Subcutaneous abdominal adipose tissue (tissue), 5 donors: ENCODE measurements at regions not wholly inside any gene's neighbourhood (a gene's known extent, or its start where the extent isn't known, plus 50 kb on each side); places are given as distances from the start of the nearest gene placed in this dataset.
A peak's percentile ranks its signal among the peaks of the same experiment; 100 is the strongest.

Experiments
- H3K27ac ChIP-seq: one replicate; pipeline ENCODE4 v1.7.0; 2013; ENCODE audit warnings: low read depth, mild to moderate bottlenecking, inconsistent platforms, low read length, moderate library complexity
- H3K27me3 ChIP-seq, 5 donors: one replicate each; pipeline ENCODE4 v1.7.0; 2013; ENCODE audit warnings: low read length in 5 of 5, inconsistent platforms in 1 of 5; ENCODE audit not compliant: control insufficient read depth in 5 of 5, insufficient read depth in 4 of 5
- H3K36me3 ChIP-seq, 5 donors: one replicate each; pipeline ENCODE4 v1.7.0; 2013; ENCODE audit warnings: low read length in 5 of 5; ENCODE audit not compliant: control insufficient read depth in 5 of 5, insufficient read depth in 5 of 5
- H3K4me1 ChIP-seq, 5 donors: one replicate each; pipeline ENCODE4 v1.7.0; 2013; ENCODE audit warnings: low read length in 5 of 5, mild to moderate bottlenecking in 3 of 5, moderate library complexity in 1 of 5; ENCODE audit not compliant: control insufficient read depth in 5 of 5, insufficient read depth in 5 of 5
- H3K4me3 ChIP-seq, 5 donors: one replicate each; pipeline ENCODE4 v1.7.0; 2013; ENCODE audit warnings: low read length in 5 of 5, low read depth in 1 of 5
- H3K9ac ChIP-seq, 5 donors: one replicate each; pipeline ENCODE4 v1.7.0; 2013; ENCODE audit warnings: low read length in 5 of 5, mild to moderate bottlenecking in 4 of 5, moderate library complexity in 3 of 5
- H3K9me3 ChIP-seq, 5 donors: one replicate each; pipeline ENCODE4 v1.7.0; 2013; ENCODE audit warnings: low read length in 5 of 5; ENCODE audit not compliant: control insufficient read depth in 5 of 5
- donor health status: healthy.
- donor health status: healthy.
- donor health status: healthy.
- donor health status: healthy.
- donor health status: healthy.

- Histone ChIP-seq H3K27ac (no peak overlapping the region), H3K4me1 (no peaks in the 10 kb centered on the region), H3K27me3 (no peaks in the 10 kb centered on the region), H3K4me3 (no peak overlapping the region), H3K36me3 (no peaks in the 10 kb centered on the region), H3K9me3 (no peaks in the 10 kb centered on the region), H3K9ac (no peak overlapping the region)
Measured at GRCh38 chr1:70656361-70656760, 245.3 kb downstream of the CTH start.

DNA sequence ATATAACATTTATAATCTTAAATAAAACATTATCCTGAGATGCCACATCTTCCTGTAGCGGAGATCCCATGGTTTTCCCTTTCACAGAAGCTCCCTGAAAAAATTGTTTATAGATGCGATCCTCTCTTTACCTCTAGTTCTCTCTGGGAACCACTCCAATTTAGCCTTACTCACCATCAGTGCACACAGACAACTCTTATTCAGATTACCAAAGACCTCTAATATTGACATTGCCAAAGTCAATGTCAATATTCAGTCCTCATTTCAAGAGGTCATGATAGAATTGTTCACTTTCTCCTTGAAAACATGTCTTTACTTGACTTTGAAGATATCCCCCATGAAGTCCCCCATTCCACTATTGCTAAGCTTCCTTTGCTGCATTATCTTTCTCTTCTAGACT lies 248.8 kb downstream of the CTH start:
- Histone ChIP-seq H3K27me3 (no peaks in the 10 kb centered on the region), H3K4me3 (no peak overlapping the region), H3K9me3 (no peaks in the 10 kb centered on the region)

GRCh38 chr1:70666381-70667140 lies 255.5 kb downstream of the CTH start:
- no peak overlapping the region for H3K9ac ChIP-seq
- H3K4me3 ChIP-seq, result no peak overlapping the region
- no peaks in the 10 kb centered on the region for H3K36me3 ChIP-seq
- H3K27ac ChIP-seq, result no peak overlapping the region
- no peaks in the 10 kb centered on the region for H3K9me3 ChIP-seq
- H3K27me3 ChIP-seq, result no peaks in the 10 kb centered on the region
- H3K4me1 ChIP-seq, result peaks cover 0 to 11% (median 5%) of the 10 kb centered on the region in 5 donors

More for the DNA sequence above, 248.8 kb downstream of the CTH start:
- Histone ChIP-seq H3K4me1 (no peaks in the 10 kb centered on the region), H3K36me3 (no peaks in the 10 kb centered on the region), H3K9ac (no peak overlapping the region), H3K27ac (no peak overlapping the region)

DNA sequence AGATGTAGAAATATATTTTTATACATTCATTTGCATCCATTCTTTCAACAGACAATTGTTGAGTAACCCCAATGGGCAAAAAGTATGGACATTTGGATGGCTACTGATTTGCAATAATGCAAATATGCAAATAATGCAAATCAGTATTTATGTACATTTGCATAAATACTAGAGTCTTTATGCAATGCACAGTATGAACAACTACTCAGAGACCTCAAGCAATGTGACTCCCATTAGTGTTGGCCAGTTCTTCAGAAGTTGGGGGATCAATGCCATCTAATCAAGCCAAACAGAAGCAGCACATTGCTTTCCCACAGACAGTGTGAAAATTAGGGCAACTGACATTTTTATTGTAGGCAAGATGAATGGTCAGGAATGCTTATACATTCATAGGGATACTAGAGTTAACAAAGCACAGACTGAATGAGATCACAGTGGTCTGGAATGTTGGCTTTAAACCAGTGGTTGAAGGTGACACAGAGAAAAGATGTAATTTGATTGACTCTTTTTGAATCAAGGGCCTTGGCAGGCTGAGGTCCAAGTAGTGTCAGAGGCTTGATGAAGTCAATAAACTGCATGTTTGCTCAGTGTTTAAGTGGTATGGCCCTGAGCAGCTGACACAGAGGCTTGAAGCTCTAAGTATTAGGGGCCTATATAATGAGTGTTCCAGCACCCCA lies 256.6 kb downstream of the CTH start:
- H3K4me3 ChIP-seq, result no peak overlapping the region
- no peak overlapping the region for H3K9ac ChIP-seq
- H3K9me3 ChIP-seq, result no peaks in the 10 kb centered on the region
- H3K4me1 ChIP-seq, result peaks cover 0 to 17% (median 9%) of the 10 kb centered on the region in 5 donors
- H3K27ac ChIP-seq, result no peak overlapping the region
- no peaks in the 10 kb centered on the region for H3K27me3 ChIP-seq
- no peaks in the 10 kb centered on the region for H3K36me3 ChIP-seq

GRCh38 chr1:70671006-70671405 lies 259.9 kb downstream of the CTH start:
- Histone ChIP-seq H3K9ac (no peak overlapping the region), H3K27ac (no peak overlapping the region), H3K4me3 (no peak overlapping the region), H3K36me3 (no peaks in the 10 kb centered on the region), H3K4me1 (peaks cover 0 to 27% (median 15%) of the 10 kb centered on the region in 5 donors), H3K27me3 (no peaks in the 10 kb centered on the region), H3K9me3 (no peaks in the 10 kb centered on the region)

GRCh38 chr1:70672442-70672888 lies 261.4 kb downstream of the CTH start:
- no peak overlapping the region for H3K27ac ChIP-seq

GRCh38 chr1:70674941-70675685 lies 264.0 kb downstream of the CTH start:
- Histone ChIP-seq H3K27ac (no peak overlapping the region), H3K4me3 (no peak overlapping the region), H3K9ac (no peak overlapping the region), H3K36me3 (no peaks in the 10 kb centered on the region), H3K27me3 (no peaks in the 10 kb centered on the region), H3K4me1 (peaks cover 0 to 27% (median 15%) of the 10 kb centered on the region in 5 donors), H3K9me3 (no peaks in the 10 kb centered on the region)

More at GRCh38 chr1:70672442-70672888, 261.4 kb downstream of the CTH start:
- Histone ChIP-seq H3K9ac (no peak overlapping the region), H3K27me3 (no peaks in the 10 kb centered on the region), H3K4me3 (peak overlapping the region in 1 of 5 donors; percentile 33), H3K9me3 (no peaks in the 10 kb centered on the region), H3K36me3 (no peaks in the 10 kb centered on the region), H3K4me1 (peaks cover 0 to 27% (median 15%) of the 10 kb centered on the region in 5 donors)

DNA sequence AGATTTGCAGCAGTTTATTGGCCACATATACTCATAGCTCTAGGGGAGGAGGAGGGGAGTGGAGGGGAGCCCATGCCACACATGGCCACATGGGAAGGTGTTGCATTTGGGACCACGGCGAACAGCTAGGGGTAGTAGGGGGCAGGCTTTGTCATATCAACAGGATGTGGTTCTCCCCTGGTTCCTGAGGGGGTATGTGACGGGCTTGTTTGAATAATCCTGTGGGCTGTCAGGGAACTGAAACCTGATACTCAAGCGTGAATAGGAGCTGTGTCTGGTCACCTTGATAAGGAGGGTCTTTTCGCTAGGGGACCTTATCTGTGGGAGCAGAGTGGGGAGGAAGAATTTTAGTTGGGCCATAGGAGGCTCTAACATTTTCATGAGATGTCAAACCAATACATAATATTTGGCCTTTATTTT lies 264.7 kb downstream of the CTH start:
- Histone ChIP-seq H3K4me3 (no peak overlapping the region), H3K9me3 (no peaks in the 10 kb centered on the region), H3K27ac (no peak overlapping the region), H3K4me1 (peaks cover 0 to 24% (median 15%) of the 10 kb centered on the region in 5 donors), H3K9ac (no peak overlapping the region), H3K27me3 (no peaks in the 10 kb centered on the region), H3K36me3 (no peaks in the 10 kb centered on the region)

DNA sequence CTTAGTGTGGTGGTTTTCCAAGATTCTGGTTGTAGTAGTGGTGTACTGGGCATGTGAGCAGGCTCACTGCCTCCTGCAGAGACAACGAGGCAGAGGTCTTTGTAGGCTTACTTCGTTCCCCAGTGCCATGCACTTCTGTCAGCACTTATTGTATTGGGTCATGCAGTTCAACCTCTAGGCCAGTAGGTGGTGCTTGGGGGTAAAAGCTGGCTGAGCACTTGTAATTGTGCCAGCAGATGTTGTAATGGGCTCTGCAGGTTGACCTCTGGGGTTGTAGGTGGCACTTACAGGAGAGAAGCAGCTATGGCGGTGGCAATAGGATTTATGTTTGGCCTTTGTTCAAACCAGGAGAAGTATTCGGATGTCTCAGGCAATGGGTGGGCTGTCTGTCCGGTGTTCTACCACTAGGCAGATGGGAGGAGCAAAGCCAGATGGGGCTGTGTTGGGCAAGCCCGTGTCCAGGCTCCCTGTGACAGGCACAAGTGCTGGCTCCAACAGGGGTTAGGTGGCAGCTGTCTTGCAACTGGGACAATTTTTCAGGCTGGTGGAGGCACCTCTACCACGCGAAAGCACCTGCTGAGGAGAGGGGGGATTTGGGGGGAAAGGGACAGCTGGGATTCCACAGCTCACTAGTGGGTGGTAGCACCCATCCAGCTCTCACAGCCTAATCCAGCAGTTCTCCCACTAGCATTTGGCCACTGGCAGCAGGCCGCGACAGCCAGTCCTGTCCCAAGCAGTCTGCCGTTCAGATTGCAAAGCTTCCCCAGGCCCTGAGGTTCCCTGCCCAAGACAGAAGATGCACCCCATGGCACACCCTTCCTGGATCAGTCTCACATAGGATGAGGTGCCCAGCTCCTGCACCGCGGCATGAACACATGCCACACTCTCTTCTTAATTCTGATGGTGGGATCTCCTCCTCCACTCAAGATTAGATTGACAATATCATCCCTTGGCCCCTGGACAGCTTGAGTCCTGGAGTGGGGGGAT lies 274.5 kb downstream of the CTH start:
- Histone ChIP-seq H3K4me1 (peaks cover 0 to 8% (median 2%) of the 10 kb centered on the region in 5 donors), H3K4me3 (peak overlapping the region in 1 of 5 donors; percentile 19), H3K9me3 (no peaks in the 10 kb centered on the region), H3K27me3 (no peaks in the 10 kb centered on the region), H3K36me3 (no peaks in the 10 kb centered on the region), H3K27ac (no peak overlapping the region), H3K9ac (no peak overlapping the region)
